Muscle of leg (tissue), 3 donors: ENCODE measurements at regions not wholly inside any gene's neighbourhood (a gene's known extent, or its start where the extent isn't known, plus 50 kb on each side); places are given as distances from the start of the nearest gene placed in this dataset.

Experiments used
- DNase-seq: peaks from one replicate; pipeline ENCODE4 v3.0.0; 2013
- H3K27ac ChIP-seq: one replicate; pipeline ENCODE4 v1.5.1; 2013; ENCODE audit warnings: mild to moderate bottlenecking, low read length, control low read depth
- H3K27me3 ChIP-seq: one replicate; pipeline ENCODE4 v1.6.1; 2013; ENCODE audit warnings: low read length; ENCODE audit not compliant: control insufficient read depth, insufficient read depth
- H3K36me3 ChIP-seq: one replicate; pipeline ENCODE4 v1.6.1; 2013; ENCODE audit warnings: low read length; ENCODE audit not compliant: control insufficient read depth, insufficient read depth
- H3K4me1 ChIP-seq: one replicate; pipeline ENCODE4 v1.6.1; 2013; ENCODE audit warnings: low read length; ENCODE audit not compliant: control insufficient read depth, insufficient read depth
- H3K4me3 ChIP-seq: one replicate; pipeline ENCODE4 v1.5.1; 2013; ENCODE audit warnings: low read length, control low read depth
- H3K9me3 ChIP-seq: replicated peaks from 2 replicates; pipeline ENCODE4 v1.6.1; 2013; ENCODE audit warnings: low read depth, low read length; ENCODE audit not compliant: control insufficient read depth
- WGBS: methylation state at CpG from one replicate; pipeline ENCODE4 v1.1.5; 2013; ENCODE audit warnings: missing lambda C conversion rate; ENCODE audit not compliant: insufficient coverage; 5-methylcytosine and 5-hydroxymethylcytosine counted together

DNA sequence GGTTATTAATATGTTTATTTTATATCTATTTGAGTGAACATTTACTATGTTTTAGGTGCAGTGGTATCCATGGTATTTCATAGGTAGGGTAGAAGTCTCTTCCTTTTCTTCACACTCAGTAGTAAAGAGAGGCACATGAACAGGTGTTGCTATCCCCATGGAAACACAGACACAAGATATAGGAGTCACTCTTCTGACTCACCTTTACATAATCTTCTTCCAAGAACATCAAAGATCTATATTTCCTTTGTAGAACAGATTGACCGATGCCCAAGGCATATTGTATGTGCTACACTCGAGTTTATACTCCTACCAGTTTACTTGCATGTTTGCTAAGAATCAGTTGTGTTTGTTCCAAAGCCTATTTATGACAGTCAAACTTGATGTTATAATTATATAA lies 1997.4 kb downstream of the C4orf33 start:
- H3K4me1 ChIP-seq, result no peaks in the 10 kb centered on the region
- WGBS, result no CpG with 5 or more reads among the region's 2 CpGs

DNA sequence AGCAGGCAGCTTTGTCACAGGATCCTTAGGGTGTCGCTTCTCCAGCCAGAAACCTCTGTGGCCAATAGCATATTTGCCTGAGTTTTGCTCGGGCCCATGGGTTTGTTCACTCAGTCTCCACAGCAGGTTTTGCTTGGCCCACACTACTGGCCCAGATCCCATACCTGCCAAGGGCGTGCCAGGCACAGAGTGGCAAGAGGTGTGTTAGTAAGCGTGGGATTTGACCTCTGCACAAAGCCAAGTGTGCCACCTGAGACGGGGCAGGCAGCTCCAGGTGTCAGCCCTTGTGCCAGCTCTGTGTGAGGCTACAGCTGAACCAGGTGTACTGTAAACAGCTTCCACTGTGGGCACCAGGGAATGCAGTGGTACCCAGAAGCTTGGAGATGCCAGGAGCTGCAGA lies 2003.0 kb downstream of the C4orf33 start:
- no peak overlapping the region for H3K4me3 ChIP-seq
- DNase-seq, result no peak
- H3K36me3 ChIP-seq, result no peaks in the 10 kb centered on the region
- WGBS, result 89% methylated on average over 5 of the region's 5 CpGs
- no peaks in the 10 kb centered on the region for H3K4me1 ChIP-seq
- peaks cover 8% of the 10 kb centered on the region for H3K9me3 ChIP-seq
- H3K27ac ChIP-seq, result no peak overlapping the region
- H3K27me3 ChIP-seq, result no peaks in the 10 kb centered on the region

More for the DNA sequence above, 1997.4 kb downstream of the C4orf33 start:
- no peaks in the 10 kb centered on the region for H3K27me3 ChIP-seq
- no peaks in the 10 kb centered on the region for H3K36me3 ChIP-seq
- H3K27ac ChIP-seq, result no peak overlapping the region
- no peaks in the 10 kb centered on the region for H3K9me3 ChIP-seq
- no peak overlapping the region for H3K4me3 ChIP-seq
- DNase-seq, result no peak

DNA sequence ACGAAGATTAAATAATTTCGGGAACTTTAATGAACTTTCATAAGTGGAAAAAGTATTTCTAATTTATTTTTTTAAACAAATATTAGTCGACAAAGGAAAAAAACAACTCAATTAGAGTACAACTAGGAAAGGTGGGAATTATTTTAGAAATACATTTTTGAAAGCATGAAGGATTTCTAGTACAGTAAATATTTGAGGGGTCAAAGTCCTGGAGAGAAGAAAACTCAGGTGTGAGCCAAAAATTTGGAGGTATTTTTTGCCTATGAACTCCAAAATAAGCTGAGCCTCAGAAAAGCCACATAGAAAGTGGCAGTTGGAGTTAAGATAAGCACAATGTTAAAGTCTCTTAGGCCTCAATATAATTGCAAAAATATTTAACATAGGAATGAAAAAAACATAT lies 2017.3 kb downstream of the C4orf33 start:
- no peak for DNase-seq
- H3K36me3 ChIP-seq, result no peaks in the 10 kb centered on the region
- H3K27me3 ChIP-seq, result no peaks in the 10 kb centered on the region
- no peaks in the 10 kb centered on the region for H3K4me1 ChIP-seq
- H3K4me3 ChIP-seq, result no peak overlapping the region
- no peaks in the 10 kb centered on the region for H3K9me3 ChIP-seq
- H3K27ac ChIP-seq, result no peak overlapping the region
- no CpG with 5 or more reads among the region's 3 CpGs for WGBS

DNA sequence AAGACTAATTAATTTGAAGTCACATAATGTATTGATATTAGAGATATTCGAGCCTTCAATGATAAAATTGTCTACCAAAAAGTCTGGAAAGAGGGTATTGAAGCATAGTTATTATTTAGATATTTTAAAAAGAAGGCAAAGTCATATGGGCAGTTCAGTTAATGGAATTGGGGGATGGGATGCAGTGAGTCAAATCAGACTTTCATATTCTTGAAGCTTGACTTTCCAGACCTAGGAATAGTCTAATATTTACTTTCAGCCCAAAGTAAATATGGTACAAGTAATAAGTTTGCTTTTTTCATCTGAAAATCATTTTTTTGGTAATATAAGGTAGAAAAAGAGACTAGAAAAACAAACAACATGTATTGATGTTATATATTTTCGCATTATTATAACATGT lies 2017.8 kb downstream of the C4orf33 start:
- H3K36me3 ChIP-seq, result no peaks in the 10 kb centered on the region
- no peaks in the 10 kb centered on the region for H3K4me1 ChIP-seq
- no peaks in the 10 kb centered on the region for H3K9me3 ChIP-seq
- no CpG with 5 or more reads among the region's 2 CpGs for WGBS
- H3K27me3 ChIP-seq, result no peaks in the 10 kb centered on the region
- no peak for DNase-seq
- H3K4me3 ChIP-seq, result no peak overlapping the region
- no peak overlapping the region for H3K27ac ChIP-seq

DNA sequence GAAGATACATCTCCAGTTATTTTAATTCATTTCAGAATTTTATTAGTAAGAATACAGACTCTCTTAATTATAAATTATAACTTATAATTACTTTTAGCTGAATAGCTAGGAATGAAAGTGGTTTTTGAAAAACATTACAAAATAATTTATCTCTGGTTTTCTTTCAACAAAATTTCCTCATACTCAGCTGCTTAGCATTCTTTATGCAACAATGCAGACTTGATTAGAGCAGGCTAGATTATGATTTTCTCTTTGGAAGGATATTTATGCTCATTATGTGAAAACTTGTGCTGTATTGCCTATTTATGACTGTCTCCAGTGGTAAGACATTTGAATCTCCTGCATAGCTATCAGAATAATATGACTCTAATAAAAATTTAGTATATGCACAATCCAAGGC lies 2023.7 kb downstream of the C4orf33 start:
- H3K9me3 ChIP-seq, result no peaks in the 10 kb centered on the region
- H3K27ac ChIP-seq, result no peak overlapping the region
- no peaks in the 10 kb centered on the region for H3K4me1 ChIP-seq
- no peak for DNase-seq
- no peaks in the 10 kb centered on the region for H3K27me3 ChIP-seq
- H3K36me3 ChIP-seq, result no peaks in the 10 kb centered on the region
- H3K4me3 ChIP-seq, result no peak overlapping the region

DNA sequence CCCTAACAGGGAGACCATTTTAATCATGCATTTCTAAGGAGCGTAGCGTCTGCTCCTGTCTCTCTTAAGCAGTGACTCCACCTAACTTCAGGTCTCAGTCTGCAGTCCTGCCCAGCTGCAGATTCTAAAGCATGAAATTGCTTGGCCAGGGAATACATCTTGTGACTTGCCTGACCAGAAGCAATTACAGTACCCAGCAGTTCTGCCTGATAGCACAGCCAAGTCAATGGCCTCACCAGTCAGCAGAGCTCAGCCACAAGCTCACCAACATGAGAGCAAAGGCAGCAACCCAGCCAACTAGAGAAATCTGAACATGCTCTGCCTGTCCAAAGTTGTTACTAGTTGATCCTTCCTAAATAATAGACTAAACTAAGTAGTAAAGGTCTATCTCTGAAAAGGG lies 2011.9 kb upstream of the PCDH10 start:
- no peaks in the 10 kb centered on the region for H3K9me3 ChIP-seq
- 87% methylated on average over 2 of the region's 2 CpGs for WGBS
- no peak for DNase-seq

DNA sequence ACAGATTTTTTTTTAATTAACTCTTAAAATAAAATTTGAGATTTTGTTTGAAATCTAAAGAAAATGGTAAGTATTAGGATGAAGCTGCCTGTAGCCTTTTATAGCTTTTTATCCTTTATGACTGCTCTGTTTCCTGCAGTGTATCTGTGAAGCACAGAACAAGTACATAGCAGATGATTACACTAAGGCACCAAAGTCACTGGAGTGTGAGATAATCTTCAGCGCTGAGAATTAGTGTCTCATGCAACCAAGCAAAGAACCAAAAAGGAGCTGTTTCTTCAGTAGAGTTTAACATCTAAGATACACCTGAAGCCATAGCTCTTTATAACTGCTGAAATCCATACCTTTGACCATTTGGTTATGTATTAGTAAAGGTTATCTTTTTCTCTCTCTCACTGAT lies 1989.8 kb upstream of the PCDH10 start:
- no peak for DNase-seq
- Histone ChIP-seq H3K27ac (no peak overlapping the region), H3K27me3 (no peaks in the 10 kb centered on the region), H3K4me1 (no peaks in the 10 kb centered on the region), H3K4me3 (no peak overlapping the region), H3K9me3 (no peaks in the 10 kb centered on the region), H3K36me3 (no peaks in the 10 kb centered on the region)
- no CpG with 5 or more reads among the region's 1 CpG for WGBS

More for the DNA sequence above, 2011.9 kb upstream of the PCDH10 start:
- Histone ChIP-seq H3K27ac (no peak overlapping the region), H3K4me1 (no peaks in the 10 kb centered on the region), H3K36me3 (no peaks in the 10 kb centered on the region), H3K4me3 (no peak overlapping the region), H3K27me3 (no peaks in the 10 kb centered on the region)

DNA sequence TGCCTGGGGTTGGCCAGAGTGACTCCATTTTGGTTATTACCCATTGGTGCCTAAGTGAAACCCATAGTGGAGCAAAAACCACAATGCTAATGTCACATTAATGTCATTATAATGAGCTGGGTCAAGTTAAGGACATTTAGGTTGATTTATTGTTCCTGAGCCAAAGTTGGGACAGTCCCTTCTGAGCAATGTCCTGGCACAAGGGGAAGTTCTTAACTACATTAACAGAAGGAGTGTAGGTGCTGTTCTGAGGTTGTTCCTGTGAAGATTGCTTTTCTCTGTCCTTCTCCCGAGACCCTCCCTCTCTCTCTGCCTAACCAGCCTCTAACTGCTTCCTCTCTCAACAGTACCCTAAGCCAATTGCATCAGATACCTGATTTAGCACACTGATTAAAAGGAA lies 1956.8 kb upstream of the PCDH10 start:
- peaks cover 10% of the 10 kb centered on the region for H3K9me3 ChIP-seq
- no peak overlapping the region for H3K4me3 ChIP-seq
- no CpG with 5 or more reads among the region's 1 CpG for WGBS
- H3K4me1 ChIP-seq, result no peaks in the 10 kb centered on the region
- no peak for DNase-seq
- H3K27me3 ChIP-seq, result no peaks in the 10 kb centered on the region
- H3K27ac ChIP-seq, result no peak overlapping the region
- no peaks in the 10 kb centered on the region for H3K36me3 ChIP-seq

DNA sequence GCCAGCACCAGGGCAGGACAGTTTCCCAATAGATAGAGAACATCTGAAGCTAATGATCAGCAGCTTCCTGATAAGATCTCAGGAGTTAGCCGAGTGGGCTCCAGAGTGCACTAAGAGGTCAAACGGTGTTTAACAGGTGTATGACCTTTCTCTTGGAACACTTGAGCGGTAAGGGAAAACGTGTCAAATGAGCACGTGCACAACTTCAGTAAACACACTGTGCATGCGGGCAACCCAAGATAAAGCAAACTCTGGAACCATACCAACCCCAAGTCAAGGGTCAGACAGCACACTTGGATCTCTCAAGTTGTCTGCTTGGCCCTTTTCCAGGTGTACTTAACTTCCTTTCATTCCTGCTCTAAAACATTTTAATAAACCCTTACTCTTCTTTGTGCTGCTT lies 1941.5 kb upstream of the PCDH10 start:
- WGBS, result 83% methylated on average over 6 of the region's 6 CpGs
- Histone ChIP-seq H3K36me3 (no peaks in the 10 kb centered on the region), H3K4me1 (no peaks in the 10 kb centered on the region), H3K9me3 (peaks cover 2% of the 10 kb centered on the region), H3K27me3 (no peaks in the 10 kb centered on the region), H3K4me3 (no peak overlapping the region), H3K27ac (no peak overlapping the region)
- DNase-seq, result no peak

DNA sequence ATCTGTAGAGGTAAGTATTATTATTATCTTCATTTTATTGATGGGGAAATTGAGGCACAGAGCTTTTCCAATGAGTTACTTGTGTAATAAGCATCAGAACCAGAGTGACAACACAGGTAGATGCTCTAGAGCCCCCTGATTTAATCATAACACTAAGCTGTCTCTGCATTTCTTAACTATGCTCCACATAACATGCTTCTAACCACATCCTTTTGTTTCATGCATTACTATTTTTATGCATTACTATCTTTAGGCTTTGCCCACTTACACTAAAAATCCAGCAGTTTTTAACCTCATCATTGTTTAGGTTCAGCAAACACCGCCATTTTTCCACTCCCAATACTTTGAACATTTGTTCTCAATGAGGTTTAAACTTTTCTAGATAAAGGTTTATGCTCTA lies 1900.8 kb upstream of the PCDH10 start:
- no peak overlapping the region for H3K27ac ChIP-seq
- H3K9me3 ChIP-seq, result no peaks in the 10 kb centered on the region
- no peaks in the 10 kb centered on the region for H3K36me3 ChIP-seq
- no peak overlapping the region for H3K4me3 ChIP-seq
- no peaks in the 10 kb centered on the region for H3K4me1 ChIP-seq
- DNase-seq, result no peak
- H3K27me3 ChIP-seq, result no peaks in the 10 kb centered on the region
- no CpG with 5 or more reads among the region's 1 CpG for WGBS

DNA sequence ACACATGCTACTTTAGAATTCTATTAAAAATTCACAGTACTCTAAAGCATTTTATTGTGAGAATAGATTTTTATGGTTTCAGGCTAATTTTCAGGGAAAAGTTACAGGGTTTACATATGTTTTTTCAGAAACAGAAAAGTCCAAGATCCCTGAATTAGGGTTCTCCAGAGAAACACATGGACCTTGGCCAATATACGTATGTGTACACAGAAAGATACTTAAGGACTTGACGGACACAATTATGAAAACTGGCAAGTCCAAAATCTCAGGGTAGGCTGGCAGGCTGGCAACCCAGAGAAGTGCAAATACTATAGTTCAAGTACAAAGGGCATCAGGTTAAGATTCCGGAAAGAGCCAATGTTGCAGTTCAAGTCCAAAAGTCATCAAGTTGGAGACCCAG lies 1897.8 kb upstream of the PCDH10 start:
- Histone ChIP-seq H3K27me3 (no peaks in the 10 kb centered on the region), H3K4me3 (no peak overlapping the region), H3K36me3 (no peaks in the 10 kb centered on the region), H3K4me1 (no peaks in the 10 kb centered on the region), H3K9me3 (no peaks in the 10 kb centered on the region), H3K27ac (no peak overlapping the region)
- DNase-seq, result peak; percentile 63
- 15% methylated on average over 3 of the region's 3 CpGs for WGBS
